SK-N-SH (cell line): ENCODE measurements at regions not wholly inside any gene's neighbourhood (a gene's known extent, or its start where the extent isn't known, plus 50 kb on each side); places are given as distances from the start of the nearest gene placed in this dataset.

Source experiments
- CTCF ChIA-PET: fragments of 300-600, 350-600 bp; formaldehyde crosslinking; extraction: SDS; loops from one replicate; lab custom pipeline; 2021; lab: Yijun Ruan, JAX
- POLR2A ChIA-PET: fragments of 350-600 bp; sonication (Branson Sonifier 250); formaldehyde crosslinking; extraction: SDS; loops from one replicate; lab custom pipeline; 2020; ENCODE audit warnings: antibody characterized with exemption, inconsistent platforms; lab: Yijun Ruan, JAX
- DNase-seq: peaks from one replicate; pipeline ENCODE4 v3.0.0; 2012
- H2AFZ ChIP-seq: fragments of 200-600 bp; sonication (generic); 2 replicates; pipeline ENCODE4 v1.8.1; 2016; ENCODE audit warnings: antibody characterized with exemption, mild to moderate bottlenecking, low read depth
- H3F3A ChIP-seq: fragments of 200-600 bp; sonication (generic); replicated peaks from 2 replicates; pipeline ENCODE3; 2016; ENCODE audit warnings: antibody characterized with exemption, mild to moderate bottlenecking; ENCODE audit not compliant: insufficient read depth
- H3K27ac ChIP-seq, 2 experiments: fragments of 200-500 bp in 1 of 2; fragments of 200-600 bp in 1 of 2; sonication (Bioruptor generic) in 1 of 2; sonication (generic), shearing (Covaris generic) in 1 of 2; 2 replicates each; pipeline versions ENCODE4 v1.5.1 to v1.6.1; 2014 to 2016; ENCODE audit warnings: low read depth in 2 of 2, inconsistent platforms in 1 of 2, low read length in 1 of 2, mild to moderate bottlenecking in 1 of 2, mixed read lengths in 1 of 2
- H3K27me3 ChIP-seq: fragments of 200-600 bp; sonication (generic), shearing (Covaris generic); 2 replicates; pipeline ENCODE4 v1.6.1; 2016; ENCODE audit warnings: mixed run types; ENCODE audit not compliant: insufficient read depth
- H3K36me3 ChIP-seq, 2 experiments: fragments of 200-500 bp in 1 of 2; fragments of 200-600 bp in 1 of 2; sonication (Bioruptor generic) in 1 of 2; sonication (generic) in 1 of 2; replicated peaks in 1 of 2; 2 replicates each; pipeline versions ENCODE3 to v1.5.1; 2014 to 2016; ENCODE audit warnings: low read length in 1 of 2, mild to moderate bottlenecking in 1 of 2; ENCODE audit not compliant: insufficient read depth in 2 of 2, control insufficient read depth in 1 of 2
- H3K4me1 ChIP-seq, 2 experiments: fragments of 200-500 bp in 1 of 2; fragments of 200-600 bp in 1 of 2; sonication (Bioruptor generic) in 1 of 2; sonication (generic), shearing (Covaris generic) in 1 of 2; 2 replicates each; pipeline versions ENCODE4 v1.5.1 to v1.6.1; 2014 to 2016; ENCODE audit warnings: low read depth in 1 of 2, low read length in 1 of 2, mixed run types in 1 of 2; ENCODE audit not compliant: insufficient read depth in 2 of 2, control insufficient read depth in 1 of 2
- H3K4me2 ChIP-seq: fragments of 200-600 bp; sonication (generic), shearing (Covaris generic); 2 replicates; pipeline ENCODE4 v1.6.1; 2017; ENCODE audit warnings: mixed run types
- H3K4me3 ChIP-seq, 2 experiments: fragments of 200-500 bp in 1 of 2; fragments of 200-600 bp in 1 of 2; sonication (Bioruptor generic) in 1 of 2; sonication (generic), shearing (Covaris generic) in 1 of 2; 2 replicates each; pipeline versions ENCODE4 v1.5.1 to v1.8.1; 2014 to 2016; ENCODE audit warnings: low read depth in 2 of 2, inconsistent platforms in 1 of 2, low read length in 1 of 2, mild to moderate bottlenecking in 1 of 2, mixed read lengths in 1 of 2, moderate library complexity in 1 of 2
- H3K79me2 ChIP-seq: fragments of 200-600 bp; sonication (generic); 2 replicates; pipeline ENCODE4 v1.8.1; 2017; ENCODE audit warnings: mild to moderate bottlenecking; ENCODE audit not compliant: insufficient read depth
- H3K9ac ChIP-seq: fragments of 200-600 bp; sonication (generic); 2 replicates; pipeline ENCODE4 v1.6.1; 2017; ENCODE audit warnings: mixed run types
- H3K9me2 ChIP-seq: fragments of 200-600 bp; sonication (generic); 2 replicates; pipeline ENCODE4 v1.6.1; 2017; ENCODE audit warnings: mixed run types
- H3K9me3 ChIP-seq: fragments of 200-600 bp; sonication (generic); 2 replicates; pipeline ENCODE4 v1.6.1; 2017; ENCODE audit warnings: mixed run types, mild to moderate bottlenecking, moderate library complexity
- H4K20me1 ChIP-seq: fragments of 200-600 bp; sonication (generic); 2 replicates; pipeline ENCODE4 v1.6.1; 2017; ENCODE audit warnings: mild to moderate bottlenecking, mixed run types; ENCODE audit not compliant: insufficient read depth
- ELF1 ChIP-seq: IDR thresholded peaks from 2 replicates; pipeline ENCODE4 v1.4.0; 2012
- EZH2phosphoT487 ChIP-seq: fragments of 200-600 bp; sonication (generic); IDR thresholded peaks from 2 replicates; pipeline ENCODE4 v1.6.1; 2017; ENCODE audit warnings: low read depth, mixed run types, mild to moderate bottlenecking, antibody characterized with exemption, moderate library complexity, borderline replicate concordance
- FOSL2 ChIP-seq: IDR thresholded peaks from 2 replicates; pipeline ENCODE4 v1.4.0; 2012; ENCODE audit warnings: low read depth, mild to moderate bottlenecking, moderate library complexity, borderline replicate concordance
- FOXJ3 ChIP-seq: sonication (generic); formaldehyde crosslinking; IDR thresholded peaks from 2 replicates; pipeline ENCODE4 v1.5.1; 2020; ENCODE audit warnings: mild to moderate bottlenecking, missing genetic modification reagents
- FOXM1 ChIP-seq: IDR thresholded peaks from 2 replicates; pipeline ENCODE4 v1.4.0; 2012; ENCODE audit warnings: low read depth, mild to moderate bottlenecking
- GABPA ChIP-seq: IDR thresholded peaks from 2 replicates; pipeline ENCODE4 v1.4.0; 2012; ENCODE audit warnings: low read depth, mild to moderate bottlenecking
- IRF3 ChIP-seq: fragments of 150-350 bp; IDR thresholded peaks from 2 replicates; pipeline ENCODE4 v1.6.1; 2016; ENCODE audit warnings: mild to moderate bottlenecking, low read depth, low read length
- JUND ChIP-seq: IDR thresholded peaks from 2 replicates; pipeline ENCODE4 v1.4.0; 2012
- MXI1 ChIP-seq: IDR thresholded peaks from 2 replicates; pipeline ENCODE4 v1.6.1; 2012; ENCODE audit warnings: mild to moderate bottlenecking, low read depth, low read length, improper control_type of control experiment
- NRF1 ChIP-seq: IDR thresholded peaks from 2 replicates; pipeline ENCODE4 v1.6.1; 2012; ENCODE audit warnings: low read depth, mild to moderate bottlenecking, low read length
- PBX3 ChIP-seq: IDR thresholded peaks from 2 replicates; pipeline ENCODE4; 2012
- POLR2AphosphoS5 ChIP-seq: IDR thresholded peaks from 2 replicates; pipeline ENCODE4 v1.6.1; 2012; ENCODE audit warnings: low read depth, low read length
- RAD21 ChIP-seq: IDR thresholded peaks from 2 replicates; pipeline ENCODE4 v1.6.1; 2012; ENCODE audit warnings: mild to moderate bottlenecking, low read length
- RCOR1 ChIP-seq: fragments of 150-350 bp; IDR thresholded peaks from 2 replicates; pipeline ENCODE4 v1.6.1; 2017; ENCODE audit warnings: antibody characterized with exemption, low read length
- REST ChIP-seq: IDR thresholded peaks from 2 replicates; pipeline ENCODE4 v1.6.1; 2012; ENCODE audit warnings: mild to moderate bottlenecking, low read depth, low read length, moderate library complexity
- RFX5 ChIP-seq: IDR thresholded peaks from 2 replicates; pipeline ENCODE4 v1.6.1; 2012; ENCODE audit warnings: mild to moderate bottlenecking, improper control_type of control experiment, low read length
- TAF1 ChIP-seq: IDR thresholded peaks from 2 replicates; pipeline ENCODE4 v1.6.1; 2012; ENCODE audit warnings: low read depth, mild to moderate bottlenecking, low read length, moderate library complexity, borderline replicate concordance
- TEAD4 ChIP-seq: IDR thresholded peaks from 2 replicates; pipeline ENCODE4 v1.4.0; 2012; ENCODE audit warnings: mild to moderate bottlenecking, borderline replicate concordance; ENCODE audit not compliant: insufficient read depth
- USF1 ChIP-seq: IDR thresholded peaks from 2 replicates; pipeline ENCODE4 v1.4.0; 2012; ENCODE audit warnings: low read depth, borderline replicate concordance
- YY1 ChIP-seq: IDR thresholded peaks from 2 replicates; pipeline ENCODE4 v1.4.0; 2012; ENCODE audit warnings: low read depth, mild to moderate bottlenecking
- WGBS: methylation state at CpG from one replicate; pipeline ENCODE4 v1.1.6; 2017; ENCODE audit warnings: low lambda C conversion rate; 5-methylcytosine and 5-hydroxymethylcytosine counted together

- TF ChIP-seq YY1: no peak
- TF ChIP-seq NRF1: no peak
- no peak for TF ChIP-seq GABPA
- TF ChIP-seq FOXM1: no peak
- TF ChIP-seq TAF1: no peak
- no peak for TF ChIP-seq ELF1
- TF ChIP-seq RFX5: no peak
- no peak for TF ChIP-seq PBX3
- no peak for TF ChIP-seq POLR2AphosphoS5
- no peak for TF ChIP-seq RCOR1
- no peaks in the 10 kb centered on the region for H3K9me2 ChIP-seq
- ChIA-PET POLR2A (no interaction called here), CTCF (interaction anchor here (0.7 to 2.3 kb wide), 2 partner anchors 180 to 1411 kb away, joined by 3 to 8 read pairs; no protein-coding TSS in a partner anchor)
- no peak overlapping the region for H3K4me3 ChIP-seq
- no peaks in the 10 kb centered on the region for H3K4me1 ChIP-seq
- WGBS: 44% methylated on average over 8 of the region's 12 CpGs
- no peaks in the 10 kb centered on the region for H3K36me3 ChIP-seq
- no peak overlapping the region for H3K9ac ChIP-seq
- H2AFZ ChIP-seq: no peak overlapping the region
- no peaks in the 10 kb centered on the region for H3K27me3 ChIP-seq
- no peaks in the 10 kb centered on the region for H4K20me1 ChIP-seq
- no peaks in the 10 kb centered on the region for H3K9me3 ChIP-seq
- no peak for DNase-seq
- H3K27ac ChIP-seq: no peak overlapping the region
- no peaks in the 10 kb centered on the region for H3K79me2 ChIP-seq
- H3F3A ChIP-seq: no peaks in the 10 kb centered on the region
- H3K4me2 ChIP-seq: no peak overlapping the region
Observed at GRCh38 chr15:61654918-61655317, 405.3 kb downstream of the VPS13C start.

GRCh38 chr15:61654002-61654740 is 406.1 kb downstream of the VPS13C start:
- TF ChIP-seq REST: no peak
- TF ChIP-seq EZH2phosphoT487: no peak
- no peak for TF ChIP-seq FOXJ3
- TF ChIP-seq RAD21: no peak
- no peak for TF ChIP-seq IRF3
- no peak for TF ChIP-seq FOXM1
- TF ChIP-seq YY1: no peak
- TF ChIP-seq FOSL2: no peak
- TF ChIP-seq JUND: no peak
- TF ChIP-seq MXI1: no peak
- TF ChIP-seq PBX3: no peak
- TF ChIP-seq TEAD4: no peak
- no peak for TF ChIP-seq USF1
- no peak for TF ChIP-seq GABPA
- no peak for DNase-seq
- Histone ChIP-seq H3K4me1 (no peaks in the 10 kb centered on the region), H3K27ac (no peak overlapping the region), H3K79me2 (no peaks in the 10 kb centered on the region), H3K9ac (no peak overlapping the region), H3K4me3 (no peak overlapping the region), H3K36me3 (no peaks in the 10 kb centered on the region), H3K27me3 (no peaks in the 10 kb centered on the region), H3K9me2 (no peaks in the 10 kb centered on the region), H4K20me1 (no peaks in the 10 kb centered on the region), H3K9me3 (no peaks in the 10 kb centered on the region), H2AFZ (no peak overlapping the region), H3K4me2 (no peak overlapping the region), H3F3A (no peaks in the 10 kb centered on the region)
- ChIA-PET CTCF (interaction anchor here (1.1 to 2.3 kb wide), 2 partner anchors 34 to 180 kb away, joined by 3 to 8 read pairs; no protein-coding TSS in a partner anchor), POLR2A (no interaction called here)
- 43% methylated on average over 9 of the region's 9 CpGs for WGBS
